DND-41 (cell line): ENCODE measurements at regions not wholly inside any gene's neighbourhood (a gene's known extent, or its start where the extent isn't known, plus 50 kb on each side); places are given as distances from the start of the nearest gene placed in this dataset.

Source experiments
- CTCF ChIP-seq: IDR thresholded peaks from 2 replicates; pipeline ENCODE4 v1.5.1; 2012; ENCODE audit warnings: borderline replicate concordance, low read length, moderate library complexity, mild to moderate bottlenecking; ENCODE audit not compliant: poor library complexity, severe bottlenecking; ENCODE audit errors: extremely low read depth
- EZH2 ChIP-seq: IDR thresholded peaks from 3 replicates; pipeline ENCODE4 v1.6.1; 2012; ENCODE audit warnings: borderline replicate concordance, low read depth, mild to moderate bottlenecking, moderate library complexity, low read length, inconsistent platforms; ENCODE audit not compliant: severe bottlenecking

DNA sequence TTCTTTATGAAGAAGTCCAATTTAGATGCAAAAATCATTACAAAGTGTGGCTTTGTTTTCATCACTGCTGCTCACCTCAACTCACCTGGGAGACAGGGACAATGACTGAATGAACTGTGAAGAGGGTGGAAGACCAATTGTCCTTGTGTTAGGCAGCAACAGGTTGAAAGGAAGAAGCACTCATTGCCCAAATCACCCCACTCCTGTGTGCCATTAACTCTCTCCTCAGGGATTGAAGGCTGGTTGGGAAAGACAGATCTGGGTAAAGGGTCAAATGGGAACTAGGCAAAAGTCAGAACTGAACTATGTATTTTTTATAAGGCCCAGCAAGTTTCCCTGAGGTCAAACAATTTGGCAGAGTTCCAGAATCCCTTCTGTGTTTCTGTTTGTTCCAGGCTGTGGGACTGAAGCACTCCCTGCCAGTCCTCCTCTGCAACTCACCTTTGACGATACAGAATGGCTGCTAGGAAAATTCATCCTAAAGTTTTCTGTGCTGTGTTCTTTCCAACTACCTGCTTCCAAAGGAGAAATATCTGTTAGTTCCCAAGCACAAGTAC is 68.6 kb upstream of the CCDC39 start:
- TF ChIP-seq CTCF (no peak), EZH2 (no peak)
